SHP77 (cell line): ENCODE measurements at regions not wholly inside any gene's neighbourhood (a gene's known extent, or its start where the extent isn't known, plus 50 kb on each side); places are given as distances from the start of the nearest gene placed in this dataset.
A peak's percentile ranks its signal among the peaks of the same experiment; 100 is the strongest.
"Not testable (repeated sequence)": the region's sequence is repeated elsewhere in the genome, so short reads cannot be mapped to it uniquely, and the experiment has no call there.

Source experiments
- DNase-seq, 2 experiments: peaks; one replicate each; lab custom pipeline; 2025; lab: John Stamatoyannopoulos, UW

- DNase-seq: not testable (repeated sequence)
Measured at GRCh38 chr4:154907345-154908045, 126.4 kb downstream of the RBM46 start.

- no peak for DNase-seq
Measured at GRCh38 chr4:154908168-154908567, 127.1 kb downstream of the RBM46 start.

GRCh38 chr4:154911097-154911496 is 130.0 kb downstream of the RBM46 start:
- no peak for DNase-seq

- DNase-seq: no peak
Measured at GRCh38 chr4:154911608-154912098, 130.6 kb downstream of the RBM46 start.

- DNase-seq: no peak
Measured at GRCh38 chr4:154916068-154916467, 135.0 kb downstream of the RBM46 start.

- no peak for DNase-seq
Measured at GRCh38 chr4:154927126-154927680, 146.1 kb downstream of the RBM46 start.

- DNase-seq: peak in 1 of 2 experiments; percentile 16
Measured at GRCh38 chr4:154928640-154929257, 147.7 kb downstream of the RBM46 start.

GRCh38 chr4:154936873-154937272 is 155.8 kb downstream of the RBM46 start:
- no peak for DNase-seq

GRCh38 chr4:154939851-154940250 is 158.8 kb downstream of the RBM46 start:
- no peak for DNase-seq

- no peak for DNase-seq
Measured at GRCh38 chr4:154942176-154942575, 161.1 kb downstream of the RBM46 start.

GRCh38 chr4:154944996-154945395 is 163.9 kb downstream of the RBM46 start:
- no peak for DNase-seq

- DNase-seq: no peak
Measured at GRCh38 chr4:154946113-154946512, 165.0 kb downstream of the RBM46 start.

- no peak for DNase-seq
Measured at GRCh38 chr4:154953691-154954090, 172.6 kb downstream of the RBM46 start.

- DNase-seq: no peak
Measured at GRCh38 chr4:154954117-154954516, 173.0 kb downstream of the RBM46 start.

GRCh38 chr4:154958121-154958520 is 177.0 kb downstream of the RBM46 start:
- no peak for DNase-seq

- no peak for DNase-seq
Measured at GRCh38 chr4:154958621-154959358, 177.7 kb downstream of the RBM46 start.

- DNase-seq: no peak
Measured at GRCh38 chr4:154959756-154960155, 178.7 kb downstream of the RBM46 start.

GRCh38 chr4:154960476-154960875 is 179.4 kb downstream of the RBM46 start:
- no peak for DNase-seq

- no peak for DNase-seq
Measured at GRCh38 chr4:154961263-154961662, 180.2 kb downstream of the RBM46 start.

GRCh38 chr4:154973244-154974035 is 192.4 kb downstream of the RBM46 start:
- DNase-seq: no peak

- no peak for DNase-seq
Measured at GRCh38 chr4:154977228-154977627, 196.2 kb downstream of the RBM46 start.
